ENCODE measurements at regions not wholly inside any gene's neighbourhood (a gene's known extent, or its start where the extent isn't known, plus 50 kb on each side); places are given as distances from the start of the nearest gene placed in this dataset.

- Histone ChIP-seq H3K36me3 (no peaks in the 10 kb centered on the region), H3K4me1 (no peaks in the 10 kb centered on the region; the same call in 1 of the 2 replicates), H3K4me3 (ENCODE audit: low read depth, low read length) (peak overlapping the region; percentile 51), H3K27me3 (no peaks in the 10 kb centered on the region), H3K9me3 (no peaks in the 10 kb centered on the region)
- no peak for TF ChIP-seq CTCF (IDR thresholded peaks at IDR 0.05; ENCODE audit: low read depth, low read length)
- peak; percentile 77 for DNase-seq
Measured at GRCh38 chr7:82559193-82559805, 115.7 kb upstream of the CACNA2D1 start.

- no peak overlapping the region for H3K4me3 ChIP-seq (ENCODE audit: low read depth, low read length)
- H3K9me3 ChIP-seq: no peaks in the 10 kb centered on the region
- H3K4me1 ChIP-seq: no peaks in the 10 kb centered on the region
- no peaks in the 10 kb centered on the region for H3K36me3 ChIP-seq
- no peaks in the 10 kb centered on the region for H3K27me3 ChIP-seq
- TF ChIP-seq CTCF (IDR thresholded peaks at IDR 0.05; ENCODE audit: low read depth, low read length): no peak
- DNase-seq: no peak
Measured at GRCh38 chr7:82549616-82550285, 106.2 kb upstream of the CACNA2D1 start.

- Histone ChIP-seq H3K27me3 (no peaks in the 10 kb centered on the region), H3K36me3 (no peaks in the 10 kb centered on the region), H3K4me3 (ENCODE audit: low read depth, low read length) (no peak overlapping the region), H3K4me1 (no peaks in the 10 kb centered on the region), H3K9me3 (no peaks in the 10 kb centered on the region)
- no peak for DNase-seq
- no peak for TF ChIP-seq CTCF (IDR thresholded peaks at IDR 0.05; ENCODE audit: low read depth, low read length)
Measured at GRCh38 chr7:82548141-82548688, 104.6 kb upstream of the CACNA2D1 start.

- Histone ChIP-seq H3K27me3 (no peaks in the 10 kb centered on the region), H3K9me3 (no peaks in the 10 kb centered on the region), H3K4me1 (no peaks in the 10 kb centered on the region; the same call in 1 of the 2 replicates), H3K36me3 (no peaks in the 10 kb centered on the region), H3K4me3 (ENCODE audit: low read depth, low read length) (no peak overlapping the region)
- no peak for DNase-seq
- TF ChIP-seq CTCF (IDR thresholded peaks at IDR 0.05; ENCODE audit: low read depth, low read length): no peak
Measured at GRCh38 chr7:82542665-82543064, 99.1 kb upstream of the CACNA2D1 start.

- no peaks in the 10 kb centered on the region for H3K9me3 ChIP-seq
- no peak for DNase-seq
- no peak for TF ChIP-seq CTCF (IDR thresholded peaks at IDR 0.05; ENCODE audit: low read depth, low read length)
- no peaks in the 10 kb centered on the region for H3K36me3 ChIP-seq
- H3K4me3 ChIP-seq (ENCODE audit: low read depth, low read length): no peak overlapping the region
- H3K27me3 ChIP-seq: no peaks in the 10 kb centered on the region
- no peaks in the 10 kb centered on the region; the same call in 1 of the 2 replicates for H3K4me1 ChIP-seq
Measured at GRCh38 chr7:82539969-82540368, 96.4 kb upstream of the CACNA2D1 start.

- H3K4me1 ChIP-seq: no peaks in the 10 kb centered on the region
- H3K4me3 ChIP-seq (ENCODE audit: low read depth, low read length): no peak overlapping the region
- TF ChIP-seq CTCF (IDR thresholded peaks at IDR 0.05; ENCODE audit: low read depth, low read length): no peak
- no peaks in the 10 kb centered on the region for H3K9me3 ChIP-seq
- no peak for DNase-seq
- no peaks in the 10 kb centered on the region for H3K27me3 ChIP-seq
- H3K36me3 ChIP-seq: no peaks in the 10 kb centered on the region
Measured at GRCh38 chr7:82534684-82535083, 91.1 kb upstream of the CACNA2D1 start.
